Activated CD4-positive, alpha-beta T cell treated with anti-CD3 and anti-CD28 coated beads, Interleukin-2, Interleukin-6, amounts not matched to agents 100 ng/mL and 50 ng/mL, durations not matched to agents 16 hours and 8 hours (primary cell): ENCODE measurements at regions not wholly inside any gene's neighbourhood (a gene's known extent, or its start where the extent isn't known, plus 50 kb on each side); places are given as distances from the start of the nearest gene placed in this dataset.

Experiments
- DNase-seq: peaks from one replicate; pipeline ENCODE4 v3.0.0-alpha.2; 2020

GRCh38 chr2:220512419-220512818 lies 885.0 kb downstream of the SLC4A3 start:
- no peak for DNase-seq

- DNase-seq = no peak
Measured at GRCh38 chr2:220513573-220514288, 886.3 kb downstream of the SLC4A3 start.

GRCh38 chr2:220521551-220521950 lies 894.1 kb downstream of the SLC4A3 start:
- no peak for DNase-seq

- DNase-seq = no peak
Measured at GRCh38 chr2:220528180-220528675, 900.8 kb downstream of the SLC4A3 start.

- DNase-seq = no peak
Measured at GRCh38 chr2:220531216-220531615, 903.8 kb downstream of the SLC4A3 start.

DNA sequence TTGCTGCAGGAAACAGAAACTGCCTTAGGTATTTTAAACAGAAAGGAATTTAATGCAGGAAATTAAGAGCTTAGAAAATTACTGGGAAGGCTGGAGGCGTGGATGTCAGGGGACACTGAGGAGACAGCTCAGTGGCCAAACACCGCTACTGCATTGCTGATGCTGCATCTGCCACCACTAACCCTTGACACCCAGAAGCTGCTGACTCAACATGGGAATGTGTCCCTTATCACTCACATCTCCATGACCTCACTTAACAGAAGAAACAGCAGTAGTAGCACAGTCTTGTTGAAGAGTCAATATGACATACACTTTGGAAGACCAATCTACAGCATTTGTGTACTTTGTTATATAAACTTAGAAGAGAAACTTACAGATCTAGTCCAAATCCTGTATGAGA lies 906.1 kb downstream of the SLC4A3 start:
- peak; percentile 39 for DNase-seq

GRCh38 chr2:220539481-220539880 lies 912.1 kb downstream of the SLC4A3 start:
- no peak for DNase-seq

GRCh38 chr2:220544049-220544448 lies 916.6 kb downstream of the SLC4A3 start:
- DNase-seq = no peak

- no peak for DNase-seq
Measured at GRCh38 chr2:220550995-220551700, 923.7 kb downstream of the SLC4A3 start.

DNA sequence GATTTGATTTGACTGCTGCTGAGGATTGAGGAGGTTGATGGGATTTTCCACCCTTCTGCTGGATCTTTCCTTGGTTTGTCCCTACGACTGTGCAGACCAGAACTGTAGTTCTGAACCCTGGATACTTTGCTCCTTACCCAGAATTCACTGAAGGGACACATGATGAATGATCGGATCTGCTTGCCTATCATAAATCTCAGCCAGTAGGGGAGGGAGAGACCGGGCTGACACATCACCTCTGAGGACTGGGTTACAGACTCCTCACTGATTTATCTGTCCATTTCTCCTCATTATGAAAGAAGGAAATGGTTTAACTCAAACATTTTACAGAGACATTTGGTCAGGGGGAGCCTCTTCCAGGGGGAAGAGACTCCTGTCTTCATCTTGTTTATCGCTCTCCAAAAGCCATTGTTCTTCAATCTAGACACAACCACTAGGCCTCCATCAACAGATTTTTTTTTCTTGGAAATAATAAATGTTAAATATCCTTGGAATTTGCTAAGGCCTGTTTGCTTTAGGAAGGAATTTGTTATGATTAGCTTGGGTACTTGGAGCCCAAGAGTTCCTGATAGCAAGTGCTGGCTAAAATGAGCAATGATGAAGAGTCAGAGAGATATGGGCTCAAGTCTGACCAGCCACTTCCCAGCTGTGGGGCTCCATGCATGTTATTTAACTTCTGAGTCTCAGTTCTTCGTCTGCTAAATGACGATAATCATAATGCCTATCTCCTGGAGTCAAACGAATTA lies 925.5 kb downstream of the SLC4A3 start:
- no peak for DNase-seq

- DNase-seq = no peak
Measured at GRCh38 chr2:220555961-220556630, 928.7 kb downstream of the SLC4A3 start.

GRCh38 chr2:220556658-220557057 lies 929.2 kb downstream of the SLC4A3 start:
- DNase-seq = no peak

DNA sequence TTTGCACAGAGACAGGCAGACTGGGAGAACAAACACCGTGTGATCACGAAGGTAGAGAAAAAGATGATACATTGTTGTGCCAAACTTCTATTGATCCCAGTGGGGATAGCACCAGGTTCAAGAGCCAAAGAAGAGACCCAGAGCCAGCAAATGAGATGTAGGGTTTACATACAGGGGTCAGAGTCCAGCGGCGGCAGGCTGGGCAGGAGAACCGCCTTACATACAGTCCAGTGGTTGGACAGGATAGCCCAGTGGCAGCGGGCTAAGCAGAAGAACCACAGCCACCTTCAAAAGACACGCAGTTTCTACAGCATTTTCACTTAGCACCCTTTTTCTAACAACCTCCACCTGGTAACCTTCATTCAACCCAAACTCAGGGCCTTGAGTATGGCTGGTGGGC lies 932.8 kb downstream of the SLC4A3 start:
- DNase-seq = no peak

DNA sequence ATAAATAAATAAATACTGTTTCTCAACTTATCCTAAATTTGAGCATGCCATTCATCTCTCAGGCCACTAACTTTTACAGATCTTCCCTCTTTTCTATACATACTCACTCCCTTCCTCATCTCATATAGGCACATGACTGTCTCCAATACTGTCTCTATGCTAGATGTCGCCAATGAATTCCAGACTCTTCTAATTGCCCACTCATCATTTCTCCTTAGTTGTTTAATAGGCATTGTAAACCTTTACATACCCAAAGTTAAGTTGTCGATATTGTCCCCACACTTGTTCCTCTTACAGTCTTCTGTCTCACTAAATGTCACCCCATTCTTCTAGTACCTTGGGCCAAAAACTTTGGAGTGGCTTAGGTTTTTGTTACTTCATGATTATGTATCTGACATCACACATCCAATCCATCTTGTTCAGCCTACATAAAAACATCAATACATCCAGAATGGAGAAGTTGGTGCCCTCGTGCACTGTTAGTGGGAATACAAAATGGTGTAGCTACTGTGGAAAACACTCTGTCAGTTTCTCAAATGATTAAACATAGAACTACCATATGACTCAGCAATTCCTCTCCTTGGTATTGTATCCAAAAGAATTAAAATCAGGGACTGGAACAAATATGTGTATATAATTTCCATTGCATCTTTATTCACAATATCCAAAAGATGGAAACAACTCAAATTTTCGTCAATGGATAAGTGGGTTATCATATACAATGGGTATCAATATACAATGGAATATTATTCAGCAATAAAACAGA lies 935.1 kb downstream of the SLC4A3 start:
- no peak for DNase-seq

- no peak for DNase-seq
Measured at GRCh38 chr2:220568296-220568695, 940.9 kb downstream of the SLC4A3 start.

- DNase-seq = no peak
Measured at GRCh38 chr2:220569112-220569897, 941.9 kb downstream of the SLC4A3 start.

DNA sequence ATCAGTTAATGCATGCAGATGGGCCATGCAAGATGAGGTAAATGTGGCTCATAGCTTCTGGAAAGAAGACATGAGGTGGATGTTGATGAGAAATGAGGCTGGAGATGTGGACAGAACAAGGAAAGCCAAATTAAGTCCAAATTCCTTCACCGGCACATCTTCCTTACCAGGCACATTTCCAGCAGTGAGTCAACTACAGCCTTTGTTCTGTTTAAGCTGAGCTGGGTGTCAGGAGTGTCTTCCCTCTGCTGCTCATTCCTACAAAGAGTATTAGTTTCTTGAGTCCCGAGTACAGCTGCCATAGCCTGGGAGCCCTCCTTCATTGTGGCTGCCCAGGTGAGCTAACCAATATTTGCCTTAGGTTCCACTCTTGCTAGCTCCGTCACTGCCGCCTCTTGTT lies 945.0 kb downstream of the SLC4A3 start:
- no peak for DNase-seq

- DNase-seq = no peak
Measured at GRCh38 chr2:220574038-220574437, 946.6 kb downstream of the SLC4A3 start.

DNA sequence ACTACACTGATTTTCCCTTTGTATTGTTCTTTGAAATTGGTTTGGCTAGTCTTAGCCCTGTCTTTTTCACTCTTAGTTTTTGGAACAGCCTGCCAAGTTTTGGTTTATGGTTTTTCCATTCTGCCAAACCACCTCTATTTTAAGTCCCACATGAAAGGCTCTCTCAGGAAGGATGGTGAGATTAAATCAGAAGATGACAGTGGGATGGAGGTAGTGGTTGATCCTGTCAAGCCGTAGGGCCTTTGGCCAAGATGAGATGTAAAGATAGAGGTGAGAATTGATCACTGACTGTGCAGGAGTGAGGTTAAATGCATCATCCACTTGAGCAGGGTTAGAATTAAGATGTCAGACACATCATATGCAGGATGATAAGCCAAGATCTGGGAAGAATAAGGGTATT lies 948.5 kb downstream of the SLC4A3 start:
- DNase-seq = no peak

DNA sequence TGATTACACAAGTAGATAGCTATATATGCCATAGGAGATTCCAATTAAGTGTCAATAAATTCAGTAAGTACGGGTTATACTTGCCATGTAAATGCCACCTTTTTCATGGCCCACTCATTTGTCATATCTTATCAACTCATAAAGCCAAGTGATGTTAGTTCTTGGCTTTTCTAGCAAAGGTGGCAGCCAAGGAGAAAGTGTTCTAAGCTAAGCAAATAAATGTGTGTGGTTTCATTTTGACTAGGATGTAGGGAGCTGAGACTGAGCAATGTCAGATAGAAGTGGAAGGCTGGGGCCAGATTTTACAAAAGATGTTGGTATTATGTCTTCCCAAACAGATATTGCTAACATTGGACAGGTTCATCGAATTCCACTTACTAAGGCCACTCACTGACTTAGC lies 952.0 kb downstream of the SLC4A3 start:
- DNase-seq = no peak

DNA sequence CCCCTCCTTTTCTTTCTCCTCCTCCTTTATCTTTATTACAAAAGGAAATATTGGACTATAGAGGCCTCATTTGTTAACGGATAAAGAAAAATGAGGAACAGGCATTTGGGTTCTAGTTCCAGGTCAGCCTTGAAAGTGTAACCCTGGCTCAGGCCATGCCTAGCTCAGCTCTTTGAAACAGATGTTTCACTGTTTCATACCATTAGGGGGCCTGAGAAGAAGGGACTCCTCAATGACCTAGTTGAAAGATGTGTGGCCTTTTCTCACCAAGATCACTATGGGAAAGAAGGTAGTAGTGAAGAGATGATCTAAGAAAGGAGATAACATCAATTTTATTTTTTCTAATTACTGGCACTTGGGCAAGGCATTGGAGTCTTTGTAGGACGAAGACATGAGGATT lies 952.7 kb downstream of the SLC4A3 start:
- no peak for DNase-seq

DNA sequence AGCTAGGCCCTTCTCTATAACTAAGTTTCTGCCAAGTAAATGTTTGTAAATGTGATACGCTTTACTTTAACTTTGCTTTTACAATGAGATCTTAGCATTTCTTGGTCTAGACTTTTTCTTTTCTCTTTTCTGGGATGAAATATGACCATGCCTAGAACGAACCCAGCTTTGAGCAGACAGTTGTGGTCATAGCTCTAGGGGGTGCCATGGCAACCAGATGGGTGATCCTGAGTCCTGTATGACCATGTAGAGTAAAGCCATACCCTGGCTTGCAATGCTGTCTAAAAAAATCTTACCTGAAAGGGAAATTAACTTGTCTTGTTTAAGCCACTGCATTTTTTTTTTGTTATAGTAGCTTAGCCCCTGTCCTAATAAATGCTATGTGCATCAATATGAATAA lies 956.3 kb downstream of the SLC4A3 start:
- DNase-seq = no peak
